Subcutaneous abdominal adipose tissue (tissue), 5 donors: ENCODE measurements at regions not wholly inside any gene's neighbourhood (a gene's known extent, or its start where the extent isn't known, plus 50 kb on each side); places are given as distances from the start of the nearest gene placed in this dataset.

ENCODE experiments used
- H3K27ac ChIP-seq: one replicate; pipeline ENCODE4 v1.7.0; 2013; ENCODE audit warnings: low read depth, mild to moderate bottlenecking, inconsistent platforms, low read length, moderate library complexity
- H3K27me3 ChIP-seq, 5 donors: one replicate each; pipeline ENCODE4 v1.7.0; 2013; ENCODE audit warnings: low read length in 5 of 5, inconsistent platforms in 1 of 5; ENCODE audit not compliant: control insufficient read depth in 5 of 5, insufficient read depth in 4 of 5
- H3K36me3 ChIP-seq, 5 donors: one replicate each; pipeline ENCODE4 v1.7.0; 2013; ENCODE audit warnings: low read length in 5 of 5; ENCODE audit not compliant: control insufficient read depth in 5 of 5, insufficient read depth in 5 of 5
- H3K4me1 ChIP-seq, 5 donors: one replicate each; pipeline ENCODE4 v1.7.0; 2013; ENCODE audit warnings: low read length in 5 of 5, mild to moderate bottlenecking in 3 of 5, moderate library complexity in 1 of 5; ENCODE audit not compliant: control insufficient read depth in 5 of 5, insufficient read depth in 5 of 5
- H3K4me3 ChIP-seq, 5 donors: one replicate each; pipeline ENCODE4 v1.7.0; 2013; ENCODE audit warnings: low read length in 5 of 5, low read depth in 1 of 5
- H3K9ac ChIP-seq, 5 donors: one replicate each; pipeline ENCODE4 v1.7.0; 2013; ENCODE audit warnings: low read length in 5 of 5, mild to moderate bottlenecking in 4 of 5, moderate library complexity in 3 of 5
- H3K9me3 ChIP-seq, 5 donors: one replicate each; pipeline ENCODE4 v1.7.0; 2013; ENCODE audit warnings: low read length in 5 of 5; ENCODE audit not compliant: control insufficient read depth in 5 of 5
- donor health status: healthy.
- donor health status: healthy.
- donor health status: healthy.
- donor health status: healthy.
- donor health status: healthy.

- no peak overlapping the region for H3K4me3 ChIP-seq
- peaks cover 0 to 2% (median 0%) of the 10 kb centered on the region in 5 donors for H3K9me3 ChIP-seq
- no peak overlapping the region for H3K9ac ChIP-seq
- H3K36me3 ChIP-seq = no peaks in the 10 kb centered on the region
- no peaks in the 10 kb centered on the region for H3K27me3 ChIP-seq
- no peak overlapping the region for H3K27ac ChIP-seq
- H3K4me1 ChIP-seq = no peaks in the 10 kb centered on the region
These were observed 131.6 kb upstream of the ID4 start for GRCh38 chr6:19705606-19706005.

- Histone ChIP-seq H3K9ac (no peak overlapping the region), H3K27me3 (no peaks in the 10 kb centered on the region), H3K4me1 (no peaks in the 10 kb centered on the region), H3K4me3 (no peak overlapping the region), H3K9me3 (no peaks in the 10 kb centered on the region), H3K36me3 (no peaks in the 10 kb centered on the region), H3K27ac (no peak overlapping the region)
These were observed 125.0 kb upstream of the ID4 start for GRCh38 chr6:19712012-19712688.

- Histone ChIP-seq H3K4me3 (no peak overlapping the region), H3K4me1 (no peaks in the 10 kb centered on the region), H3K27me3 (no peaks in the 10 kb centered on the region), H3K9me3 (no peaks in the 10 kb centered on the region), H3K9ac (no peak overlapping the region), H3K27ac (no peak overlapping the region), H3K36me3 (no peaks in the 10 kb centered on the region)
These were observed 124.2 kb upstream of the ID4 start for GRCh38 chr6:19712998-19713397.

- Histone ChIP-seq H3K9ac (no peak overlapping the region), H3K27ac (no peak overlapping the region), H3K9me3 (no peaks in the 10 kb centered on the region), H3K4me1 (no peaks in the 10 kb centered on the region), H3K36me3 (no peaks in the 10 kb centered on the region), H3K27me3 (no peaks in the 10 kb centered on the region), H3K4me3 (no peak overlapping the region)
These were observed 123.8 kb upstream of the ID4 start for GRCh38 chr6:19713411-19713810.

- H3K36me3 ChIP-seq = no peaks in the 10 kb centered on the region
- H3K4me3 ChIP-seq = no peak overlapping the region
- no peak overlapping the region for H3K27ac ChIP-seq
- H3K9me3 ChIP-seq = no peaks in the 10 kb centered on the region
- H3K4me1 ChIP-seq = no peaks in the 10 kb centered on the region
- no peaks in the 10 kb centered on the region for H3K27me3 ChIP-seq
- H3K9ac ChIP-seq = no peak overlapping the region
These were observed 123.2 kb upstream of the ID4 start for GRCh38 chr6:19713984-19714383.

GRCh38 chr6:19714434-19715166 is 122.6 kb upstream of the ID4 start:
- Histone ChIP-seq H3K9ac (no peak overlapping the region), H3K4me1 (peaks cover 0 to under 1% (median 0%) of the 10 kb centered on the region in 5 donors), H3K27ac (no peak overlapping the region)

GRCh38 chr6:19715167-19715551 is 122.0 kb upstream of the ID4 start:
- Histone ChIP-seq H3K9ac (no peak overlapping the region), H3K4me1 (peaks cover 0 to 2% (median 0%) of the 10 kb centered on the region in 5 donors), H3K27me3 (peaks cover 0 to 5% (median 0%) of the 10 kb centered on the region in 5 donors), H3K9me3 (no peaks in the 10 kb centered on the region), H3K36me3 (no peaks in the 10 kb centered on the region), H3K4me3 (no peak overlapping the region), H3K27ac (no peak overlapping the region)

More at GRCh38 chr6:19714434-19715166, 122.6 kb upstream of the ID4 start:
- Histone ChIP-seq H3K9me3 (no peaks in the 10 kb centered on the region), H3K27me3 (peaks cover 0 to under 1% (median 0%) of the 10 kb centered on the region in 5 donors), H3K36me3 (no peaks in the 10 kb centered on the region), H3K4me3 (no peak overlapping the region)

GRCh38 chr6:19719691-19720128 is 117.5 kb upstream of the ID4 start:
- Histone ChIP-seq H3K9ac (no peak overlapping the region), H3K4me1 (peaks cover 0 to 2% (median 0%) of the 10 kb centered on the region in 5 donors), H3K27me3 (peaks cover 0 to 9% (median 0%) of the 10 kb centered on the region in 5 donors), H3K9me3 (no peaks in the 10 kb centered on the region), H3K4me3 (no peak overlapping the region), H3K36me3 (no peaks in the 10 kb centered on the region), H3K27ac (no peak overlapping the region)

- no peak overlapping the region for H3K9ac ChIP-seq
- no peak overlapping the region for H3K4me3 ChIP-seq
- peaks cover 0 to 9% (median 0%) of the 10 kb centered on the region in 5 donors for H3K27me3 ChIP-seq
- H3K36me3 ChIP-seq = no peaks in the 10 kb centered on the region
- H3K27ac ChIP-seq = no peak overlapping the region
- H3K4me1 ChIP-seq = peaks cover 0 to 2% (median 0%) of the 10 kb centered on the region in 5 donors
- no peaks in the 10 kb centered on the region for H3K9me3 ChIP-seq
These were observed 115.3 kb upstream of the ID4 start for GRCh38 chr6:19721766-19722377.

- no peak overlapping the region for H3K9ac ChIP-seq
- no peaks in the 10 kb centered on the region for H3K36me3 ChIP-seq
- peaks cover 0 to 2% (median 0%) of the 10 kb centered on the region in 5 donors for H3K4me1 ChIP-seq
- H3K27ac ChIP-seq = no peak overlapping the region
- H3K9me3 ChIP-seq = no peaks in the 10 kb centered on the region
- H3K27me3 ChIP-seq = peaks cover 0 to 9% (median 0%) of the 10 kb centered on the region in 5 donors
- no peak overlapping the region for H3K4me3 ChIP-seq
These were observed 114.2 kb upstream of the ID4 start for GRCh38 chr6:19722999-19723398.
